DOHH2 (cell line): ENCODE measurements at regions not wholly inside any gene's neighbourhood (a gene's known extent, or its start where the extent isn't known, plus 50 kb on each side); places are given as distances from the start of the nearest gene placed in this dataset.

Experiments used
- H3F3A ChIP-seq: fragments of 200-600 bp; sonication (generic), shearing (Covaris generic); 2 replicates; pipeline ENCODE4 v1.6.0; 2016; ENCODE audit warnings: antibody characterized with exemption, mild to moderate bottlenecking; ENCODE audit not compliant: control insufficient read depth, insufficient read depth
- H3K27ac ChIP-seq: fragments of 200-600 bp; sonication (generic); 2 replicates; pipeline ENCODE4 v1.5.1; 2014; ENCODE audit warnings: low read depth, mild to moderate bottlenecking, low read length, moderate library complexity
- H3K27me3 ChIP-seq: fragments of 200-600 bp; sonication (generic); 2 replicates; pipeline ENCODE4 v1.6.1; 2014; ENCODE audit warnings: mild to moderate bottlenecking, low read length, mixed read lengths; ENCODE audit not compliant: control insufficient read depth
- H3K36me3 ChIP-seq: fragments of 200-600 bp; sonication (generic); 2 replicates; pipeline ENCODE4 v1.6.1; 2014; ENCODE audit warnings: mild to moderate bottlenecking, low read length, moderate library complexity, mixed read lengths; ENCODE audit not compliant: control insufficient read depth
- H3K4me1 ChIP-seq: fragments of 200-600 bp; sonication (generic); 2 replicates; pipeline ENCODE4 v1.6.1; 2014; ENCODE audit warnings: mild to moderate bottlenecking, low read length, mixed read lengths; ENCODE audit not compliant: control insufficient read depth
- H3K4me2 ChIP-seq: fragments of 200-600 bp; sonication (generic); 2 replicates; pipeline ENCODE4 v1.6.0; 2014; ENCODE audit warnings: mild to moderate bottlenecking, low read length, moderate library complexity
- H3K4me3 ChIP-seq: fragments of 200-600 bp; sonication (generic); 2 replicates; pipeline ENCODE4 v1.5.1; 2014; ENCODE audit warnings: mild to moderate bottlenecking, low read length, mixed read lengths
- H3K79me2 ChIP-seq: fragments of 200-600 bp; sonication (generic); 2 replicates; pipeline ENCODE4 v1.6.1; 2014; ENCODE audit warnings: mild to moderate bottlenecking, low read length, mixed read lengths; ENCODE audit not compliant: control insufficient read depth
- H3K9me2 ChIP-seq: fragments of 200-600 bp; sonication (generic); replicated peaks from 2 replicates; pipeline ENCODE4 v1.6.1; 2014; ENCODE audit warnings: mild to moderate bottlenecking, low read length, mixed read lengths; ENCODE audit not compliant: control insufficient read depth
- H3K9me3 ChIP-seq: fragments of 200-600 bp; sonication (generic); 2 replicates; pipeline ENCODE4 v1.6.1; 2014; ENCODE audit warnings: antibody characterized with exemption, low read length, mixed read lengths; ENCODE audit not compliant: control insufficient read depth, insufficient read depth
- H4K20me1 ChIP-seq: fragments of 200-600 bp; sonication (generic); 2 replicates; pipeline ENCODE4 v1.6.0; 2014; ENCODE audit warnings: low read depth, mild to moderate bottlenecking, antibody characterized with exemption, low read length, moderate library complexity; ENCODE audit not compliant: control insufficient read depth, insufficient read depth
- EZH2phosphoT487 ChIP-seq: fragments of 200-600 bp; sonication (generic); IDR thresholded peaks from 2 replicates; pipeline ENCODE4 v1.6.1; 2017; ENCODE audit warnings: borderline replicate concordance, mild to moderate bottlenecking, antibody characterized with exemption, low read length, moderate library complexity, mixed read lengths
- TF ChIP-seq, protein P1 (sequence below): fragments of 200-600 bp; sonication (generic); IDR thresholded peaks from one replicate; pipeline ENCODE4 v1.5.1; 2014; ENCODE audit warnings: antibody characterized with exemption, mild to moderate bottlenecking, low read depth, low read length; ENCODE audit not compliant: poor library complexity, severe bottlenecking

DNA sequence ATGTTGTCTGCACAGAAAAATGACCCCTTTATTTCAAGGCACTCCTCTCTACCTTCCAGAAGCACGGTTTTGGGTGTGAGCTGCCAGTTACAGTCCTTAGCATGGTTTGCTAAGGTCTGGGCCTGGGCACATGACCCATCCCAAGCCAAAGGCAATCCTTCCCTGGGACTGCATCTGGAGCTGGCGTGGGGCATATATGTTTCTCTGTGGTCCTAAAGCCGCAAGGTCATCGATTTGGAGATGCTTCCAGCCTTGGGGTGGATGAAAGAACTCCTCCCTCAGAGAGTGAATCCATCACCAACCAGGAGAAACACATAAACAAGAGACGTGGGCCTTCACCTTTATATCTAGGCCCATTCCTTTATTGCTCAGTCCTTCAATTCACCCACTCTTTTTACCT is 50.1 kb upstream of the IGFBP3 start:
- no peaks in the 10 kb centered on the region for H3K27me3 ChIP-seq

More for the DNA sequence above, 50.1 kb upstream of the IGFBP3 start:
- H3K9me2 ChIP-seq = no peaks in the 10 kb centered on the region
- H3K4me2 ChIP-seq = no peak overlapping the region
- no peaks in the 10 kb centered on the region for H4K20me1 ChIP-seq
- H3K4me1 ChIP-seq = no peaks in the 10 kb centered on the region
- no peaks in the 10 kb centered on the region for H3K79me2 ChIP-seq
- TF ChIP-seq, protein P1, sequence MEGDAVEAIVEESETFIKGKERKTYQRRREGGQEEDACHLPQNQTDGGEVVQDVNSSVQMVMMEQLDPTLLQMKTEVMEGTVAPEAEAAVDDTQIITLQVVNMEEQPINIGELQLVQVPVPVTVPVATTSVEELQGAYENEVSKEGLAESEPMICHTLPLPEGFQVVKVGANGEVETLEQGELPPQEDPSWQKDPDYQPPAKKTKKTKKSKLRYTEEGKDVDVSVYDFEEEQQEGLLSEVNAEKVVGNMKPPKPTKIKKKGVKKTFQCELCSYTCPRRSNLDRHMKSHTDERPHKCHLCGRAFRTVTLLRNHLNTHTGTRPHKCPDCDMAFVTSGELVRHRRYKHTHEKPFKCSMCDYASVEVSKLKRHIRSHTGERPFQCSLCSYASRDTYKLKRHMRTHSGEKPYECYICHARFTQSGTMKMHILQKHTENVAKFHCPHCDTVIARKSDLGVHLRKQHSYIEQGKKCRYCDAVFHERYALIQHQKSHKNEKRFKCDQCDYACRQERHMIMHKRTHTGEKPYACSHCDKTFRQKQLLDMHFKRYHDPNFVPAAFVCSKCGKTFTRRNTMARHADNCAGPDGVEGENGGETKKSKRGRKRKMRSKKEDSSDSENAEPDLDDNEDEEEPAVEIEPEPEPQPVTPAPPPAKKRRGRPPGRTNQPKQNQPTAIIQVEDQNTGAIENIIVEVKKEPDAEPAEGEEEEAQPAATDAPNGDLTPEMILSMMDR = no peak
- no peak for TF ChIP-seq EZH2phosphoT487
- H3K9me3 ChIP-seq = no peaks in the 10 kb centered on the region
- no peaks in the 10 kb centered on the region for H3F3A ChIP-seq
- H3K36me3 ChIP-seq = no peaks in the 10 kb centered on the region
- no peak overlapping the region for H3K4me3 ChIP-seq
- no peak overlapping the region for H3K27ac ChIP-seq
